RWPE1 (cell line): ENCODE measurements at regions not wholly inside any gene's neighbourhood (a gene's known extent, or its start where the extent isn't known, plus 50 kb on each side); places are given as distances from the start of the nearest gene placed in this dataset.

ENCODE experiments used
- CTCF ChIA-PET: fragments of 350-600 bp; sonication (Branson Sonifier 250); formaldehyde crosslinking; extraction: SDS; loops from one replicate; lab custom pipeline; 2021; lab: Yijun Ruan, JAX
- POLR2A ChIA-PET: fragments of 400-600 bp; formaldehyde crosslinking; extraction: SDS; loops from one replicate; lab custom pipeline; 2020; ENCODE audit warnings: antibody characterized with exemption; ENCODE audit not compliant: low non-redundant PET; lab: Yijun Ruan, JAX
- DNase-seq: peaks from one replicate; pipeline ENCODE4 v3.0.0; 2012; ENCODE audit warnings: low spot score
- H3K27ac ChIP-seq: fragments of 450-650 bp; 2 replicates; pipeline ENCODE4 v1.5.1; 2017
- TF ChIP-seq, protein P1 (sequence below): fragments of 450-650 bp; conservative IDR thresholded peaks from 2 replicates; pipeline ENCODE4 v1.5.1; 2017; ENCODE audit warnings: low read depth, mild to moderate bottlenecking

DNA sequence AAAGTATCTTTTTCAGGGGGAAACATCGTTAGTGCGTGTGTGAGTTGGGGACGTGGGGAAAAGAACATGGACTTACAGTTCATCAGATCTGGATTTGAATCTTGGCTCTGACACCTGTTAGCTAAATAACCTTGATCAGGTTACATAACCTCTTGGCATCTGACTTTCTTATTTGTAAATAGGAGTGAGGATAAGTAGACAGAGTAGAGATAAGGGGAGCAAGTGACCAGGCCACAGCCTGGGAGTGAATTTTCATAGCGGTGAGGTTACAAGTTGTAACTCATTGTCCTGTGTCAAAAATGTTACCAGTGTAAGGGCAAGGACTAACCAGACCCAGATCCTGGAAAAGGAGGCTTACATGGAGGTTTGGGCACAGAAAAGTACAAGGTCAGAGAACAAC is 733.5 kb upstream of the MMS22L start:
- no peak overlapping the region for H3K27ac ChIP-seq
- TF ChIP-seq, protein P1, sequence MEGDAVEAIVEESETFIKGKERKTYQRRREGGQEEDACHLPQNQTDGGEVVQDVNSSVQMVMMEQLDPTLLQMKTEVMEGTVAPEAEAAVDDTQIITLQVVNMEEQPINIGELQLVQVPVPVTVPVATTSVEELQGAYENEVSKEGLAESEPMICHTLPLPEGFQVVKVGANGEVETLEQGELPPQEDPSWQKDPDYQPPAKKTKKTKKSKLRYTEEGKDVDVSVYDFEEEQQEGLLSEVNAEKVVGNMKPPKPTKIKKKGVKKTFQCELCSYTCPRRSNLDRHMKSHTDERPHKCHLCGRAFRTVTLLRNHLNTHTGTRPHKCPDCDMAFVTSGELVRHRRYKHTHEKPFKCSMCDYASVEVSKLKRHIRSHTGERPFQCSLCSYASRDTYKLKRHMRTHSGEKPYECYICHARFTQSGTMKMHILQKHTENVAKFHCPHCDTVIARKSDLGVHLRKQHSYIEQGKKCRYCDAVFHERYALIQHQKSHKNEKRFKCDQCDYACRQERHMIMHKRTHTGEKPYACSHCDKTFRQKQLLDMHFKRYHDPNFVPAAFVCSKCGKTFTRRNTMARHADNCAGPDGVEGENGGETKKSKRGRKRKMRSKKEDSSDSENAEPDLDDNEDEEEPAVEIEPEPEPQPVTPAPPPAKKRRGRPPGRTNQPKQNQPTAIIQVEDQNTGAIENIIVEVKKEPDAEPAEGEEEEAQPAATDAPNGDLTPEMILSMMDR: no peak
- ChIA-PET CTCF (interaction anchor here (0.5 kb wide), 1 partner anchor 821 kb away, joined by 3 read pairs; no protein-coding TSS in a partner anchor), POLR2A (no interaction called here)
- DNase-seq: no peak

GRCh38 chr6:98020222-98020621 is 737.2 kb upstream of the MMS22L start:
- TF ChIP-seq, protein P1: no peak
- no peak for DNase-seq
- POLR2A ChIA-PET: no interaction called here
- H3K27ac ChIP-seq: no peak overlapping the region
- CTCF ChIA-PET: interaction anchor here (0.7 kb wide), 1 partner anchor 387 kb away, joined by 3 read pairs; no protein-coding TSS in a partner anchor

- POLR2A ChIA-PET: no interaction called here
- CTCF ChIA-PET: no interaction called here
- no peak for DNase-seq
- no peak overlapping the region for H3K27ac ChIP-seq
- TF ChIP-seq, protein P1: no peak
Measured at GRCh38 chr6:98024359-98024758, 741.3 kb upstream of the MMS22L start.

DNA sequence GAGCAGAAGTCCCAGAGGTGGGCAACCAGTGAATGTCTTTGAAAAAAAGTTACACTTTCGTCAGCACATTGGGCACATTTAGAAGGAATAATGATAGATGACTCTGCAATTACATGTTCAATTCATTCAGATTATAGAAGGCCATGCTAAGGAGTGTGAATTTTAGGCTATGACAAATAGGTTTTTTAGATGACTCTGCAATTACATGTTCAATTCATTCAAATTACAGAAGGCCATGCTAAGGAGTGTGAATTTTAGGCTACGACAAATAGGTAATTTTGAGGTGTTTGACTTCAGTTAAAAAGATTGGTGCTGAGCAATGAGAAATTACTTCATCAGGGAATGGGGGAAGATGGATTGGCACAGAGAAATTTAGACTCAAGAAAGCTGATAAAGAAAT is 744.9 kb upstream of the MMS22L start:
- TF ChIP-seq, protein P1: no peak
- DNase-seq: no peak
- ChIA-PET CTCF (no interaction called here), POLR2A (no interaction called here)
- H3K27ac ChIP-seq: no peak overlapping the region

DNA sequence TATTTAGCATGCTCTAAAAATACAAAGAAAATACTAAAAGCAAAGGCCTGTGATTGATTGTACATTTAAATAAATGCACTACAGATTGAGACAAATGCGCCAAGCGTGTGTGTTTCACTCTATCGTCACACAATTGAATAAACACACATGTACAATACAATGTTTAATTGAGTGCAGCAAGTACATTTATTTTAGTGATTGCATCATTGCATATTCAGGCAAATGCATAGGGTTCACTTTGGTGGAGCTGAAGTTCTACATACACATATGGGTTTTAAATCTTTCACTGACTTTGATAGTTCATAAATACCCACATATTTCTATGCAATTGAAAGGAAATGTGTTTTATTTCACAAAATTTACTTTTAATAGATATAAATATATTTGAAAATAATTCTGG is 750.6 kb upstream of the MMS22L start:
- ChIA-PET CTCF (no interaction called here), POLR2A (no interaction called here)
- no peak for DNase-seq
- H3K27ac ChIP-seq: no peak overlapping the region
- TF ChIP-seq, protein P1: no peak

GRCh38 chr6:98036344-98036923 is 753.4 kb upstream of the MMS22L start:
- POLR2A ChIA-PET: no interaction called here
- DNase-seq: no peak
- TF ChIP-seq, protein P1: no peak
- H3K27ac ChIP-seq: no peak overlapping the region
- CTCF ChIA-PET: interaction anchor here (0.6 kb wide), 2 partner anchors 24 to 1683 kb away, joined by 3 read pairs; no protein-coding TSS in a partner anchor
